HCT116 (cell line): ENCODE measurements at regions not wholly inside any gene's neighbourhood (a gene's known extent, or its start where the extent isn't known, plus 50 kb on each side); places are given as distances from the start of the nearest gene placed in this dataset.

ENCODE experiments used
- ATAC-seq: fragments of 200-7000 bp; cut with Tn5 transposase; 2 replicates; pipeline ENCODE4 v1.9.1; 2020; ENCODE audit warnings: mild to moderate bottlenecking, moderate library complexity
- BruUV-seq: library from RNA; stranded (reverse); fragments of 400-500 nt; replicated peaks from 2 replicates; lab custom pipeline; 2021; lab: Mats Ljungman, UMichigan
- CTCF ChIA-PET: fragments of 300-600 bp; sonication (Branson Sonifier 250); formaldehyde crosslinking; loops from one replicate; lab custom pipeline; 2021; ENCODE audit warnings: antibody characterized with exemption; lab: Charles Lee
- POLR2A ChIA-PET: fragments of 300-600, 350-600 bp; sonication (Branson Sonifier 250); formaldehyde crosslinking; loops from one replicate; lab custom pipeline; 2021; ENCODE audit warnings: antibody characterized with exemption; lab: Charles Lee
- RAD21 ChIA-PET, 2 experiments: fragments of 300-600 bp; sonication (Branson Sonifier 250); formaldehyde crosslinking; loops; one replicate each; lab custom pipeline; 2023; ENCODE audit warnings: low total read pairs in 2 of 2; ENCODE audit not compliant: uncharacterized antibody in 2 of 2, unreplicated experiment in 2 of 2, low non-redundant PET in 1 of 2; lab: Charles Lee
- DNase-seq: peaks from one replicate; pipeline ENCODE4 v3.0.0-alpha.2; 2010; ENCODE audit warnings: low read depth, low spot score
- H2AFZ ChIP-seq: fragments of 200-600 bp; shearing (Covaris generic), sonication (generic); 2 replicates; pipeline ENCODE4 v1.6.1; 2017; ENCODE audit warnings: low read depth, mixed run types, mixed read lengths, antibody characterized with exemption, low read length; ENCODE audit not compliant: poor library complexity, severe bottlenecking
- H3K27ac ChIP-seq: 2 replicates; pipeline ENCODE4 v1.5.1; 2012; ENCODE audit warnings: low read depth, low read length
- H3K27me3 ChIP-seq: fragments of 200-600 bp; sonication (generic); 2 replicates; pipeline ENCODE4 v1.6.1; 2016; ENCODE audit warnings: mixed run types, low read length, mixed read lengths; ENCODE audit not compliant: insufficient read depth
- H3K36me3 ChIP-seq, 2 experiments: fragments of 200-500 bp in 1 of 2; fragments of 200-600 bp in 1 of 2; sonication (Bioruptor generic) in 1 of 2; sonication (generic) in 1 of 2; 2 replicates each; pipeline versions ENCODE4 v1.5.1 to v1.6.1; 2014 to 2016; ENCODE audit warnings: low read length in 2 of 2, inconsistent platforms in 1 of 2, mixed read lengths in 1 of 2, mixed run types in 1 of 2; ENCODE audit not compliant: insufficient read depth in 2 of 2, control insufficient read depth in 1 of 2
- H3K4me1 ChIP-seq, 2 experiments: fragments of 200-600 bp in 1 of 2; sonication (generic) in 1 of 2; 2 replicates each; pipeline versions ENCODE4 v1.5.1 to v1.6.1; 2012 to 2017; ENCODE audit warnings: low read length in 2 of 2, inconsistent platforms in 1 of 2, mild to moderate bottlenecking in 1 of 2, mixed read lengths in 1 of 2, mixed run types in 1 of 2, moderate library complexity in 1 of 2; ENCODE audit not compliant: insufficient read depth in 2 of 2, control insufficient read depth in 1 of 2
- H3K4me2 ChIP-seq: fragments of 200-600 bp; sonication (generic); 2 replicates; pipeline ENCODE4 v1.6.1; 2017; ENCODE audit warnings: mixed run types, low read length, mixed read lengths
- H3K4me3 ChIP-seq, 2 experiments: fragments of 200-600 bp in 1 of 2; sonication (generic) in 1 of 2; replicated peaks in 1 of 2; 2 replicates each; pipeline ENCODE4 v1.5.1; 2011 to 2016; ENCODE audit warnings: low read length in 2 of 2, control low read depth in 1 of 2, low read depth in 1 of 2, mild to moderate bottlenecking in 1 of 2, mixed read lengths in 1 of 2, mixed run types in 1 of 2
- H3K79me2 ChIP-seq: fragments of 200-600 bp; sonication (generic); 2 replicates; pipeline ENCODE4 v1.6.1; 2017; ENCODE audit warnings: mild to moderate bottlenecking, mixed run types, low read length, moderate library complexity, mixed read lengths; ENCODE audit not compliant: insufficient read depth
- H3K9ac ChIP-seq: fragments of 200-600 bp; sonication (generic); 2 replicates; pipeline ENCODE4 v1.6.1; 2016; ENCODE audit warnings: low read length, mixed read lengths
- H3K9me2 ChIP-seq: fragments of 200-600 bp; sonication (generic), shearing (Covaris generic); 2 replicates; pipeline ENCODE4 v1.6.1; 2017; ENCODE audit warnings: mixed run types, mild to moderate bottlenecking, moderate library complexity; ENCODE audit not compliant: insufficient read depth
- H3K9me3 ChIP-seq, 2 experiments: fragments of 200-500 bp in 1 of 2; fragments of 200-600 bp in 1 of 2; sonication (Bioruptor generic) in 1 of 2; sonication (generic) in 1 of 2; 2 replicates each; pipeline ENCODE4 v1.6.1; 2014 to 2017; ENCODE audit warnings: low read length in 2 of 2, mixed read lengths in 2 of 2, inconsistent platforms in 1 of 2, low read depth in 1 of 2, mild to moderate bottlenecking in 1 of 2, mixed run types in 1 of 2, moderate library complexity in 1 of 2; ENCODE audit not compliant: control insufficient read depth in 1 of 2, insufficient read depth in 1 of 2
- H4K20me1 ChIP-seq: fragments of 200-600 bp; sonication (generic), shearing (Covaris generic); 2 replicates; pipeline ENCODE4 v1.6.1; 2017; ENCODE audit warnings: mixed run types, mild to moderate bottlenecking, moderate library complexity; ENCODE audit not compliant: insufficient read depth
- CBX3 ChIP-seq: IDR thresholded peaks from 2 replicates; pipeline ENCODE4 v1.6.1; 2012; ENCODE audit warnings: low read depth
- EZH2 ChIP-seq: fragments of 200-600 bp; sonication (generic); IDR thresholded peaks from 2 replicates; pipeline ENCODE4 v1.6.1; 2017; ENCODE audit warnings: antibody characterized with exemption, mixed run types
- EZH2phosphoT487 ChIP-seq: fragments of 200-600 bp; IDR thresholded peaks from 2 replicates; pipeline ENCODE4 v1.6.1; 2018; ENCODE audit warnings: antibody characterized with exemption, borderline replicate concordance
- FOSL1 ChIP-seq: IDR thresholded peaks from 2 replicates; pipeline ENCODE4 v1.6.1; 2012; ENCODE audit warnings: low read depth
- JUND ChIP-seq: IDR thresholded peaks from 2 replicates; pipeline ENCODE4 v1.6.1; 2012
- POLR2AphosphoS5 ChIP-seq: IDR thresholded peaks from 2 replicates; pipeline ENCODE4 v1.6.1; 2011; ENCODE audit warnings: mild to moderate bottlenecking, low read depth, low read length, moderate library complexity
- RAD21 ChIP-seq: IDR thresholded peaks from 2 replicates; pipeline ENCODE4 v1.6.1; 2012; ENCODE audit warnings: low read depth, mild to moderate bottlenecking
- SIN3A ChIP-seq: IDR thresholded peaks from 2 replicates; pipeline ENCODE4 v1.6.1; 2012; ENCODE audit warnings: low read depth
- SRF ChIP-seq: IDR thresholded peaks from 2 replicates; pipeline ENCODE4 v1.6.1; 2012; ENCODE audit warnings: low read depth
- YY1 ChIP-seq: IDR thresholded peaks from 2 replicates; pipeline ENCODE4 v1.6.1; 2011; ENCODE audit warnings: low read length, low read depth, moderate library complexity, mild to moderate bottlenecking; ENCODE audit not compliant: insufficient replicate concordance; ENCODE audit errors: extremely low read depth
- ZFX ChIP-seq: fragments of 450-650 bp; IDR thresholded peaks from 2 replicates; pipeline ENCODE4 v1.6.1; 2017
- ZNF274 ChIP-seq: fragments of 200-500 bp; sonication (Bioruptor generic); IDR thresholded peaks from 2 replicates; pipeline ENCODE4 v1.6.1; 2014; ENCODE audit warnings: mild to moderate bottlenecking, low read depth, low read length, inconsistent platforms
- intact Hi-C: fragments of 100-400 bp; cut with micrococcal nuclease; formaldehyde crosslinking; loops from 2 replicates; pipeline ENCODE4 v1.10.0; 2022
- TF ChIP-seq, protein P1 (sequence below), 3 experiments: fragments of 200-600 bp in 1 of 3; sonication (generic) in 1 of 3; IDR thresholded peaks in 2 of 3; conservative IDR thresholded peaks in 1 of 3; 2 replicates each; pipeline ENCODE4 v1.5.1; 2012 to 2017; ENCODE audit warnings: low read depth in 2 of 3, low read length in 2 of 3, antibody characterized with exemption in 1 of 3, borderline replicate concordance in 1 of 3, control low read depth in 1 of 3, mild to moderate bottlenecking in 1 of 3, mixed read lengths in 1 of 3, mixed run types in 1 of 3, moderate library complexity in 1 of 3; ENCODE audit not compliant: insufficient read depth in 1 of 3
- TF ChIP-seq, protein P2 (sequence below): IDR thresholded peaks from 2 replicates; pipeline ENCODE4 v1.6.1; 2012; ENCODE audit warnings: low read depth

DNA sequence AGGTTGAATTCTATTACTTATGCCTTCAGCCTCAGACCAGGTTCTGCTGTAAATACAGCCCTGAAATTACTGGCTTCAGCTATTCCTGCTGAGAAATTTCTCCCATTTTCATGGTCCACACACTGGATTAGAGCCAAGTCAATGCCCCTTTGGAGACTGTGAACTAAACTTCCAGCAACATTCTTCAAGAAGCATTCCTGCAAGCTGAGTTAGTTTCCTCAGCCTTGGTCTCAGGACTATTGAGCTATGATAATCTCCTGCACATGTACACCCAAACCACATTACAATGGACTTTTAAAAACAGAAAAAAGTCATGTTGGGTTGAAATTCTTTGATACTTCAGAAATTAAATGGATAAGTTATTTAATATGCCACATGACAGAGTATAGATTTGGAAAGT is 58.0 kb upstream of the AVPR1A start:
- Histone ChIP-seq H3K36me3 (no peaks in the 10 kb centered on the region), H2AFZ (no peak overlapping the region), H3K79me2 (no peaks in the 10 kb centered on the region), H3K27ac (no peak overlapping the region), H3K9me2 (no peaks in the 10 kb centered on the region), H3K9me3 (no peaks in the 10 kb centered on the region), H4K20me1 (no peaks in the 10 kb centered on the region), H3K9ac (no peak overlapping the region), H3K4me3 (no peak overlapping the region), H3K27me3 (no peaks in the 10 kb centered on the region), H3K4me2 (no peak overlapping the region), H3K4me1 (no peaks in the 10 kb centered on the region)
- DNase-seq (no peak), ATAC-seq (no peak)
- TF ChIP-seq POLR2AphosphoS5: no peak
- no peak for TF ChIP-seq YY1
- no peak for TF ChIP-seq JUND
- no peak for TF ChIP-seq EZH2
- no peak for TF ChIP-seq RAD21
- no peak for TF ChIP-seq ZFX
- TF ChIP-seq FOSL1: no peak
- no peak for TF ChIP-seq CBX3
- TF ChIP-seq, protein P1, sequence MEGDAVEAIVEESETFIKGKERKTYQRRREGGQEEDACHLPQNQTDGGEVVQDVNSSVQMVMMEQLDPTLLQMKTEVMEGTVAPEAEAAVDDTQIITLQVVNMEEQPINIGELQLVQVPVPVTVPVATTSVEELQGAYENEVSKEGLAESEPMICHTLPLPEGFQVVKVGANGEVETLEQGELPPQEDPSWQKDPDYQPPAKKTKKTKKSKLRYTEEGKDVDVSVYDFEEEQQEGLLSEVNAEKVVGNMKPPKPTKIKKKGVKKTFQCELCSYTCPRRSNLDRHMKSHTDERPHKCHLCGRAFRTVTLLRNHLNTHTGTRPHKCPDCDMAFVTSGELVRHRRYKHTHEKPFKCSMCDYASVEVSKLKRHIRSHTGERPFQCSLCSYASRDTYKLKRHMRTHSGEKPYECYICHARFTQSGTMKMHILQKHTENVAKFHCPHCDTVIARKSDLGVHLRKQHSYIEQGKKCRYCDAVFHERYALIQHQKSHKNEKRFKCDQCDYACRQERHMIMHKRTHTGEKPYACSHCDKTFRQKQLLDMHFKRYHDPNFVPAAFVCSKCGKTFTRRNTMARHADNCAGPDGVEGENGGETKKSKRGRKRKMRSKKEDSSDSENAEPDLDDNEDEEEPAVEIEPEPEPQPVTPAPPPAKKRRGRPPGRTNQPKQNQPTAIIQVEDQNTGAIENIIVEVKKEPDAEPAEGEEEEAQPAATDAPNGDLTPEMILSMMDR (IDR thresholded peaks at IDR 0.05 in 2 of 3, conservative IDR thresholded peaks at IDR 0.05 in 1 of 3; ENCODE audit: borderline replicate concordance in 1 of 3, insufficient read depth in 1 of 3, low read depth in 2 of 3, low read length in 2 of 3): no peak
- intact Hi-C loops: no loop called here
- ChIA-PET RAD21 (no interaction called here), CTCF (no interaction called here), POLR2A (no interaction called here)
- BruUV-seq: no TSS peak

DNA sequence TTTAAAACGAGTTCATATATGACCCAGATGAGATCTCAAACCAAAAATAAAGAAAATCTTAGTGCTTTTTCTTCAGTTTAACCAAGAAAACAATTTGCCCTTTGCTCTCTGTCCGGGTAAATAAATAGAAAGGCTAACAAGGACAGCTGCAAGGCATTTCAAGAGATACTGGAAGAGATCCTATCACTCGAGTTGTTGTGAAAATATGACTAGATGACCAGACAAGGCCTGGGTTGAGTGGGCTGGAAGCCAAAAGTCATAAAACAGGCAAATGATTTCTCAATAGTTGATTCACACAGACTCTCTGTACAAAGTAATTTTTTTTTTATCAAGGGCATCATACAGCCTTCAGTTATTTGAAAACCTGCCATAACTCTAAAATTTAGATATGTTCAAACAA is 55.9 kb upstream of the AVPR1A start:
- no peaks in the 10 kb centered on the region for H3K9me3 ChIP-seq
- no peak for DNase-seq
- H2AFZ ChIP-seq: no peak overlapping the region
- no peak overlapping the region for H3K27ac ChIP-seq
- ChIA-PET RAD21 (no interaction called here), POLR2A (no interaction called here), CTCF (no interaction called here)
- no TSS peak for BruUV-seq
- no peak overlapping the region for H3K9ac ChIP-seq
- intact Hi-C loops: no loop called here
- H3K4me3 ChIP-seq: no peak overlapping the region
- H3K4me1 ChIP-seq: no peaks in the 10 kb centered on the region
- H3K27me3 ChIP-seq: no peaks in the 10 kb centered on the region
- no peaks in the 10 kb centered on the region for H4K20me1 ChIP-seq
- no peaks in the 10 kb centered on the region for H3K79me2 ChIP-seq
- H3K36me3 ChIP-seq: no peaks in the 10 kb centered on the region
- H3K4me2 ChIP-seq: no peak overlapping the region
- H3K9me2 ChIP-seq: no peaks in the 10 kb centered on the region
- no peak for ATAC-seq
- TF ChIP-seq, protein P2, sequence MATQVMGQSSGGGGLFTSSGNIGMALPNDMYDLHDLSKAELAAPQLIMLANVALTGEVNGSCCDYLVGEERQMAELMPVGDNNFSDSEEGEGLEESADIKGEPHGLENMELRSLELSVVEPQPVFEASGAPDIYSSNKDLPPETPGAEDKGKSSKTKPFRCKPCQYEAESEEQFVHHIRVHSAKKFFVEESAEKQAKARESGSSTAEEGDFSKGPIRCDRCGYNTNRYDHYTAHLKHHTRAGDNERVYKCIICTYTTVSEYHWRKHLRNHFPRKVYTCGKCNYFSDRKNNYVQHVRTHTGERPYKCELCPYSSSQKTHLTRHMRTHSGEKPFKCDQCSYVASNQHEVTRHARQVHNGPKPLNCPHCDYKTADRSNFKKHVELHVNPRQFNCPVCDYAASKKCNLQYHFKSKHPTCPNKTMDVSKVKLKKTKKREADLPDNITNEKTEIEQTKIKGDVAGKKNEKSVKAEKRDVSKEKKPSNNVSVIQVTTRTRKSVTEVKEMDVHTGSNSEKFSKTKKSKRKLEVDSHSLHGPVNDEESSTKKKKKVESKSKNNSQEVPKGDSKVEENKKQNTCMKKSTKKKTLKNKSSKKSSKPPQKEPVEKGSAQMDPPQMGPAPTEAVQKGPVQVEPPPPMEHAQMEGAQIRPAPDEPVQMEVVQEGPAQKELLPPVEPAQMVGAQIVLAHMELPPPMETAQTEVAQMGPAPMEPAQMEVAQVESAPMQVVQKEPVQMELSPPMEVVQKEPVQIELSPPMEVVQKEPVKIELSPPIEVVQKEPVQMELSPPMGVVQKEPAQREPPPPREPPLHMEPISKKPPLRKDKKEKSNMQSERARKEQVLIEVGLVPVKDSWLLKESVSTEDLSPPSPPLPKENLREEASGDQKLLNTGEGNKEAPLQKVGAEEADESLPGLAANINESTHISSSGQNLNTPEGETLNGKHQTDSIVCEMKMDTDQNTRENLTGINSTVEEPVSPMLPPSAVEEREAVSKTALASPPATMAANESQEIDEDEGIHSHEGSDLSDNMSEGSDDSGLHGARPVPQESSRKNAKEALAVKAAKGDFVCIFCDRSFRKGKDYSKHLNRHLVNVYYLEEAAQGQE: no peak
- no peak for TF ChIP-seq POLR2AphosphoS5
- TF ChIP-seq SIN3A: no peak
- no peak for TF ChIP-seq ZNF274
- no peak for TF ChIP-seq SRF
- TF ChIP-seq, protein P1 (IDR thresholded peaks at IDR 0.05 in 2 of 3, conservative IDR thresholded peaks at IDR 0.05 in 1 of 3; ENCODE audit: borderline replicate concordance in 1 of 3, insufficient read depth in 1 of 3, low read depth in 2 of 3, low read length in 2 of 3): no peak
- no peak for TF ChIP-seq CBX3
- TF ChIP-seq JUND: no peak
- TF ChIP-seq FOSL1: no peak
- no peak for TF ChIP-seq EZH2phosphoT487
